MM.1S (cell line): ENCODE measurements at regions not wholly inside any gene's neighbourhood (a gene's known extent, or its start where the extent isn't known, plus 50 kb on each side); places are given as distances from the start of the nearest gene placed in this dataset.

Experiments used
- EZH2 ChIP-seq: fragments of 300-600 bp; sonication (generic); optimal IDR thresholded peaks from 2 replicates; pipeline ENCODE3; 2017; ENCODE audit warnings: low read depth, mild to moderate bottlenecking, antibody characterized with exemption, low read length, mixed read lengths
- EZH2phosphoT487 ChIP-seq: fragments of 300-600 bp; sonication (generic); IDR thresholded peaks from 2 replicates; pipeline ENCODE4 v1.6.1; 2018; ENCODE audit warnings: antibody characterized with exemption, low read length
- TF ChIP-seq, protein P1 (sequence below): fragments of 300-600 bp; sonication (generic); IDR thresholded peaks from 2 replicates; pipeline ENCODE4 v1.5.1; 2016; ENCODE audit warnings: antibody characterized with exemption, low read length, mixed read lengths

DNA sequence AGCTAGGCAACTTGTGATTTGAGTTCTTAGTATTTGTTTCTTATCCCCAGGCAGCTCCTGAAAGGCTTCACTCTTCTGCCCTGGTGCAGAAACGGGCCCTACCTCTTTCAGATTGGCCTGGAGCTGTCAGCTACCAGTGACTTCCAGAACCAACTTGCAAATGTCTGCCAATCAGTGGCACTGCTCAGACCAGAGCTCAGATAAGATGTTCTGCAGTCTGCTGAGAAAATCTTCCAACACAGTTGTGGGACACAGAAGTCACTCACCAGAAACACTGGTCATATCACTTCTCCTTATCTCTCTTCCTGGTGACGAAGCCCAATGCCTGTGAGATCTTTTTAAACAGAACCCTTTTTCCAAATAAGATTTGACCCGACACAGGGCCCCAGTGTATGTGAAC lies 81.9 kb upstream of the DUSP5 start:
- TF ChIP-seq EZH2 (no peak), EZH2phosphoT487 (no peak)
- TF ChIP-seq, protein P1, sequence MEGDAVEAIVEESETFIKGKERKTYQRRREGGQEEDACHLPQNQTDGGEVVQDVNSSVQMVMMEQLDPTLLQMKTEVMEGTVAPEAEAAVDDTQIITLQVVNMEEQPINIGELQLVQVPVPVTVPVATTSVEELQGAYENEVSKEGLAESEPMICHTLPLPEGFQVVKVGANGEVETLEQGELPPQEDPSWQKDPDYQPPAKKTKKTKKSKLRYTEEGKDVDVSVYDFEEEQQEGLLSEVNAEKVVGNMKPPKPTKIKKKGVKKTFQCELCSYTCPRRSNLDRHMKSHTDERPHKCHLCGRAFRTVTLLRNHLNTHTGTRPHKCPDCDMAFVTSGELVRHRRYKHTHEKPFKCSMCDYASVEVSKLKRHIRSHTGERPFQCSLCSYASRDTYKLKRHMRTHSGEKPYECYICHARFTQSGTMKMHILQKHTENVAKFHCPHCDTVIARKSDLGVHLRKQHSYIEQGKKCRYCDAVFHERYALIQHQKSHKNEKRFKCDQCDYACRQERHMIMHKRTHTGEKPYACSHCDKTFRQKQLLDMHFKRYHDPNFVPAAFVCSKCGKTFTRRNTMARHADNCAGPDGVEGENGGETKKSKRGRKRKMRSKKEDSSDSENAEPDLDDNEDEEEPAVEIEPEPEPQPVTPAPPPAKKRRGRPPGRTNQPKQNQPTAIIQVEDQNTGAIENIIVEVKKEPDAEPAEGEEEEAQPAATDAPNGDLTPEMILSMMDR: no peak
